ENCODE measurements at regions not wholly inside any gene's neighbourhood (a gene's known extent, or its start where the extent isn't known, plus 50 kb on each side); places are given as distances from the start of the nearest gene placed in this dataset.

DNA sequence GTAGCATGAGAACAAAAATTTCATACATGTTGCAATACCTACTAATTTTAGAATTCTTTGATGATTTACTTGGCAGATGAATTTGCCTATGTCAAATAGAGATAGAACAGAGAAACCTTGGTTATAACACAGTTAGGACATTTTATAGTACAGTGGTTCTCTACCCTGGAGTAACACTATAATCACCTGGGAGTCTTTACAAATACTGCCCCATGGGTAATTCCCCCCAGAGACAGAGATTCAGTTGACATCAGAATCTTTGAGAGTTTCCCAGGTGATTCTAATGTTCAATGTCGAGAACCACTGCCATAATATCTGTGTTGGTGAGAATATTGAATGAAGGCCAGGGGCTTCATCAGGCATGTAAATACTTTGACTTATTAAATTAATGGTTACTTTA lies 401.3 kb upstream of the NDST4 start:
- TF ChIP-seq, protein P1, sequence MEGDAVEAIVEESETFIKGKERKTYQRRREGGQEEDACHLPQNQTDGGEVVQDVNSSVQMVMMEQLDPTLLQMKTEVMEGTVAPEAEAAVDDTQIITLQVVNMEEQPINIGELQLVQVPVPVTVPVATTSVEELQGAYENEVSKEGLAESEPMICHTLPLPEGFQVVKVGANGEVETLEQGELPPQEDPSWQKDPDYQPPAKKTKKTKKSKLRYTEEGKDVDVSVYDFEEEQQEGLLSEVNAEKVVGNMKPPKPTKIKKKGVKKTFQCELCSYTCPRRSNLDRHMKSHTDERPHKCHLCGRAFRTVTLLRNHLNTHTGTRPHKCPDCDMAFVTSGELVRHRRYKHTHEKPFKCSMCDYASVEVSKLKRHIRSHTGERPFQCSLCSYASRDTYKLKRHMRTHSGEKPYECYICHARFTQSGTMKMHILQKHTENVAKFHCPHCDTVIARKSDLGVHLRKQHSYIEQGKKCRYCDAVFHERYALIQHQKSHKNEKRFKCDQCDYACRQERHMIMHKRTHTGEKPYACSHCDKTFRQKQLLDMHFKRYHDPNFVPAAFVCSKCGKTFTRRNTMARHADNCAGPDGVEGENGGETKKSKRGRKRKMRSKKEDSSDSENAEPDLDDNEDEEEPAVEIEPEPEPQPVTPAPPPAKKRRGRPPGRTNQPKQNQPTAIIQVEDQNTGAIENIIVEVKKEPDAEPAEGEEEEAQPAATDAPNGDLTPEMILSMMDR (IDR thresholded peaks at IDR 0.05) = no peak
- no peak for TF ChIP-seq ZFX (IDR thresholded peaks at IDR 0.05; ENCODE audit: borderline replicate concordance)

Data from 22Rv1 (cell line).